ENCODE measurements at regions not wholly inside any gene's neighbourhood (a gene's known extent, or its start where the extent isn't known, plus 50 kb on each side); places are given as distances from the start of the nearest gene placed in this dataset.
"Not testable (repeated sequence)": the region's sequence is repeated elsewhere in the genome, so short reads cannot be mapped to it uniquely, and the experiment has no call there.

DNA sequence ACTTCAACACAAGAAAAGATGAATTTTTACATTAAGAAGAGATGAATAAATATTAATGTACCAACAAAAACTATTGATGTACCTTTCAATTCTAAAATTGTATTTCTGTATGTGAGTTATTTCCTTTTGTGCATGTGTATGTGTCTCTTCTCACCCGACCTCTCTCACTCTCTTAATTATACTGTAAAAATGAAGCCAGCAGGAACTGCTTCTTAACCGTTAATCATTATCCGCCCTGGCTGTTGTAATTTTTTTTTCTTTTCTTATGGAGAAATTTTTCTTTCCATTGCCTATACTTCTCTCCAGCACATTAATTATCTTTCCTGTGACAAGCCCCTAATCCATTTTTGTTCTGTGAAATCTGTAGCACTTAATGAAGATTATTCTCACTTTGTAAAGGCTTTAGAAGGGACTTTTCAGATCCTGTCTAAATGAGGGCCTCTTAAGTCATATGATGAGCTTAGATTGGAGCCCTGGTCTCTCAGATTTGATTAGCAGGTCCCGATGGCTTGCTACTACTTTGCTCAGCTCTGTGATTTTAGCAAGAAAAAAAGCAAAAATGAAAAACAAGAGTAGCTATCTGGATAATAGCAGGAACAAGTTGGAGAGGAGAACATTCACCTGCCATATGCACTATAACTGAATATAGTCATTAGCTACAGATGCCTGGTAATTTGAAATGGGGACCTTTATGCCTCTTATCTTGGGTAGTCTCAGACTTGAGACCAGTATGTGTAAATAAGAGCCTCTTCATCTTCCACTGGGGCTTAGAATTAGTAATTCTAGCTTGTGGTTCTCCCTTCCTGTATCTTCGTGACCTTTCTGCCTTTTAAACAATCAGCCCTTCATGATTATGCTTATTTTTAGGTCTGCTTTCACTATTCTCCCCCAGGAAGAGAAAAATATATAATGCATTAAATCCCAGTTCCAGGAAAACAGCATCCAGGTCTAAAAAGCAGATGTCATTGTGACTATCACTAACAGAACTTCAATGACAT is 80.0 kb upstream of the COL1A2 start:
- no peak for DNase-seq (ENCODE audit: low spot score)

DNA sequence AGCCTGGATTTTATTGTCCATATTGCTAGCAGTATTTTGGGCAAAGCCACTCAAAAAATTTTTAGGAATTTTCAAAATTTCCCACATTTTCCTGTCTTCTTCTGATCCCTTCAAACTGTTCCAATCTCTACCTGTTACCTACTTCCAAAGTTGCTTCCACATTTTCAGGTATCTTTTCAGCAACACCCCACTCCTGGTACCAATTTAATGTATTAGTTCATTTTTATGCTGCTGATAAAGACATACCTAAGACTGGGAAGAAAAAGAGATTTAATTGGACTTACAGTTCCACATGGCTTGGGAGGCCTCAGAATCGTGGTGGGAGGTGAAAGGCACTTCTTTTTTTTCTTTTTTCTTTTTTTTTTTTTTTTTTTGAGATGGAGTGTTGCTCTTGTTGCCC is 73.6 kb upstream of the COL1A2 start:
- DNase-seq (ENCODE audit: low spot score): not testable (repeated sequence)

DNA sequence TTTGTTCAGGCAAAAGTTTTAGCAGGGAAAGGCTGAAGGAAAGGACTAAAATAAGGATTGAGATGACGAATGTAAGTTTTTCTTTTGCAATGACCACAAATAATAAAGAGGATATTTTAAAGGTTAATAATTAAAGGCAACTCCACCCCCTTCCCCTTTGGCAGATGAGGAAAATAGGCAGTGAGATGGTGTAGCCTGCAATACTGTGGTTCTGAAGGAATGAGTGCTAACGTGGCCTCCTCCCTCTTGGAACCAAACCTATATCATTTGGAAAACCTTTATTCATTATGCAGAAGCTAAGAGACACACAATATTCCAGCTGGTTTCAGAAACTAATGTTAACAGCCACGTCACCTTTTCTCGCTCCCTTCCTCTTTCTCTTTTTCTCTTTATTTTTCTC is 70.9 kb upstream of the COL1A2 start:
- DNase-seq (ENCODE audit: low spot score): peak; percentile 31

GRCh38 chr7:94324380-94325121 is 70.1 kb upstream of the COL1A2 start:
- DNase-seq (ENCODE audit: low spot score): no peak

GRCh38 chr7:94325122-94325475 is 69.6 kb upstream of the COL1A2 start:
- no peak for DNase-seq (ENCODE audit: low spot score)

DNA sequence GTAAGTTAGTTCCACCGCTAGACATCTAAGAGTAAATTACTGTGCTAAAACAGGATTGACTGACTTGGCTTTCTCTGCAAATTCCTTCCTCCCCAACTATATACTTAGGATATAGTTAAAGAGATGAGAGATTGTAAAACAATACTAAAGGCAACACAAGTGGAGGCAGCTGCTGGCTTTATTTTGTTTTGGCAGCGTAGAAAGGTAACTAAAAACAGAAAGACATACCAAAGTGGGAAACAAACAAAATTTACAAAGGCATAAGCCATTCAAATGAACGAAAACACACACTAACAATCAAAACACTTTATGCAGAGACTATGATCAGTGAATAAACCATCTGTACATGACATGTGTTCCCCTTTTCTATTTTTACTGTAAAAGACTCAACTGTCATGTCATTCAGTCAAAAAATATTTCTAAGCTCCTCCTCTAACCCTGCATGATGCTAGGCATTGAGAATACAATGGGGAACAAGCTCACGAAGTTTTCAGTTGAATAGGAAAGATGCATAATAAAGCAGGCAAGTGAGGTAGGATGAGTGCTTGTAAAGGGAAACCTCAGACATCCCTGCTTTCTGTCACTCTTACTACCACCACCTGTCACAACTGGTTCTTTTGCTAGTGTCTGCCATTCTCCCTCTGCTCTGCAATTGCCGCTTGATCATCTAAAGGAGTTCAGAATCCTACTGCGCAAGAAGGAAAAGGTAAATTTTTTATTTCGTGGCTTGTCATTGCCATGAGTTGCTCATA is 64.2 kb upstream of the COL1A2 start:
- no peak for DNase-seq (ENCODE audit: low spot score)

GRCh38 chr7:94332571-94332970 is 62.1 kb upstream of the COL1A2 start:
- no peak for DNase-seq (ENCODE audit: low spot score)

DNA sequence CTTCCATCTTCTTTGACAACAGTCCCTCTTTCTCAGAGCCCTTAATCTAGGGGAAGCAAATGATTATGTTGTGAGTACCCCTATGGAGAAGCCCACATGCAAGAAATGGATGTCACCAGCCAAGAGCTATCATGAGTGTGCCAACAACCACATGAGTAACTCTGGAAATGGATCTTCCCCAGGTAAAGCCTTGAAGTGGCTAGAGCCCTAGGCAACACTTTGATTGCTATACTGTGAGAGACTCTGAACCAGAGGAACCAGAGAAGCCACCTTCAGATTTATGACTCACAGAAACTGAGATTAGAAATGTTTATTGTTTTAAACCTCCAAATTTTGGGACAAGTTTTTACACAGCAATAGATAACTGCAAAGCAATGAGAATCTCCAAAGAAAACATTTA is 60.9 kb upstream of the COL1A2 start:
- no peak for DNase-seq (ENCODE audit: low spot score)

- peak; percentile 17 for DNase-seq (ENCODE audit: low spot score)
These were observed 59.1 kb upstream of the COL1A2 start for GRCh38 chr7:94335586-94335985.

DNA sequence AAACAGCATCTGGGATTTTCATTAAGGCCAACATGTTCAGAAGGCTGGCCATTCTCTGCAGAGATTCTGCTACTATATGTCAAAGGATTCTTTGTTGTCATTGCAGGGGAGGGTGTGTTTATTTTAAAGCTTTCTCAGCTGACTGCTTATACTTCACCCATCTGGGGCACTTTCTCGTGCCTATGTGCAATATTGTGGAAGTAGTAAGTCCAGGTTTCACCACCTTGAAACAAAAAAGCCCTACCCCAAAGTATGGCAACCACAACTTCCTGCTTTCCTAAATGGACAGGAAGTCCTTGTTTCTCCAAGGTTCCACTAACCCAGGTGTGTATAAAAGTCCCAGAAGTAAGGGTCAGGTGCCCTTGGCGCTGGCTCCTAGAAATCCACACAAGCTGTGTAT is 58.7 kb upstream of the COL1A2 start:
- DNase-seq (ENCODE audit: low spot score): no peak

GRCh38 chr7:94338921-94339371 is 55.7 kb upstream of the COL1A2 start:
- no peak for DNase-seq (ENCODE audit: low spot score)

- peak; percentile 24 for DNase-seq (ENCODE audit: low spot score)
These were observed 49.9 kb upstream of the COL1A2 start for GRCh38 chr7:94344826-94345225.

All from kidney tubule cell (primary cell).